DND-41 (cell line): ENCODE measurements at regions not wholly inside any gene's neighbourhood (a gene's known extent, or its start where the extent isn't known, plus 50 kb on each side); places are given as distances from the start of the nearest gene placed in this dataset.

Source experiments
- EZH2 ChIP-seq: IDR thresholded peaks from 3 replicates; pipeline ENCODE4 v1.6.1; 2012; ENCODE audit warnings: borderline replicate concordance, low read depth, mild to moderate bottlenecking, moderate library complexity, low read length, inconsistent platforms; ENCODE audit not compliant: severe bottlenecking
- TF ChIP-seq, protein P1 (sequence below): IDR thresholded peaks from 2 replicates; pipeline ENCODE4 v1.5.1; 2012; ENCODE audit warnings: borderline replicate concordance, low read length, moderate library complexity, mild to moderate bottlenecking; ENCODE audit not compliant: poor library complexity, severe bottlenecking; ENCODE audit errors: extremely low read depth

- TF ChIP-seq, protein P1, sequence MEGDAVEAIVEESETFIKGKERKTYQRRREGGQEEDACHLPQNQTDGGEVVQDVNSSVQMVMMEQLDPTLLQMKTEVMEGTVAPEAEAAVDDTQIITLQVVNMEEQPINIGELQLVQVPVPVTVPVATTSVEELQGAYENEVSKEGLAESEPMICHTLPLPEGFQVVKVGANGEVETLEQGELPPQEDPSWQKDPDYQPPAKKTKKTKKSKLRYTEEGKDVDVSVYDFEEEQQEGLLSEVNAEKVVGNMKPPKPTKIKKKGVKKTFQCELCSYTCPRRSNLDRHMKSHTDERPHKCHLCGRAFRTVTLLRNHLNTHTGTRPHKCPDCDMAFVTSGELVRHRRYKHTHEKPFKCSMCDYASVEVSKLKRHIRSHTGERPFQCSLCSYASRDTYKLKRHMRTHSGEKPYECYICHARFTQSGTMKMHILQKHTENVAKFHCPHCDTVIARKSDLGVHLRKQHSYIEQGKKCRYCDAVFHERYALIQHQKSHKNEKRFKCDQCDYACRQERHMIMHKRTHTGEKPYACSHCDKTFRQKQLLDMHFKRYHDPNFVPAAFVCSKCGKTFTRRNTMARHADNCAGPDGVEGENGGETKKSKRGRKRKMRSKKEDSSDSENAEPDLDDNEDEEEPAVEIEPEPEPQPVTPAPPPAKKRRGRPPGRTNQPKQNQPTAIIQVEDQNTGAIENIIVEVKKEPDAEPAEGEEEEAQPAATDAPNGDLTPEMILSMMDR, result no peak
- no peak for TF ChIP-seq EZH2
Observed at GRCh38 chr1:56437959-56438358, 141.4 kb downstream of the PLPP3 start.
